Fibroblast of skin of right biceps (primary cell): ENCODE measurements at regions not wholly inside any gene's neighbourhood (a gene's known extent, or its start where the extent isn't known, plus 50 kb on each side); places are given as distances from the start of the nearest gene placed in this dataset.
"Not testable (repeated sequence)": the region's sequence is repeated elsewhere in the genome, so short reads cannot be mapped to it uniquely, and the experiment has no call there.

Experiments
- DNase-seq: peaks from one replicate; pipeline ENCODE4 v3.0.0-alpha.2; 2013

GRCh38 chr4:71841336-71841735 is 57.5 kb upstream of the GC start:
- no peak for DNase-seq

- DNase-seq, result no peak
Measured at GRCh38 chr4:71847300-71847699, 63.4 kb upstream of the GC start.

- DNase-seq, result no peak
Measured at GRCh38 chr4:71855944-71856343, 72.1 kb upstream of the GC start.

- DNase-seq, result no peak
Measured at GRCh38 chr4:71857713-71858451, 74.0 kb upstream of the GC start.

DNA sequence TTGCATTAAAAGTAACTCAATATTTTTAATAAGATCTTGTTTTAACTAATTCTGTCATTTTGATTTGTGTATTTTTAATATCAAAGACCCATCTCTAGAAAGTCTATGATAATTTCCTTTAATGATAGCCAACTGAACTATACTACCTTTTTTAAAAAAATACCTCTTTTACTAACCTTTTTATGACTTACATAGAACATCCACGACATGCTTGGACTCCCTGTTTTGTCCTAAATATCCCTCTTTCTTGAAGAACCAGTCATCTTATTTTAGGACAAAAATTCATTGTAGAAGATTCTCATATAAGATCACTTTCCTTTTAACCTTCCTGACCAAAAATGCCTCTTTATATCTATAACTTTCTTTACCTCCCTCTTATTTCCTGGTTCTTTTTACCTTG is 76.8 kb upstream of the GC start:
- DNase-seq, result peak; percentile 7

DNA sequence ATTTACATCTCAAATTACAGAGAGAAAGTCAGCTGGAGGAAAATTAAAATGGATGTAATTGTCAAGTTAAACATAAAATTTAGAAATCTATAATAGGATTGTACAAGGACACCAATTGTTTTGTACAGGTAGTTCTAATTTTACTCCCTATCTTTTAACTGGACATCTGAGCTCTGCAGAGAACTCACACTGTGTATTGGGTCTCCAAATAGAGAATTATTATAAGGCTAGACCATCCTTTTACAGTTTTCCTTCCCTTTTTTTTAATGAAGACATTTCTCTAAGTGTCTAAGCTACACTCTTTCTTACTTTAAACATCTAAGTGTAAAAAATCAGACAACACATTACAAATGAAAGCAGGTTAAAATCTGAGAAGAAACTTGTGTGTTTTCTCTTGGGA is 78.4 kb upstream of the GC start:
- DNase-seq, result no peak

DNA sequence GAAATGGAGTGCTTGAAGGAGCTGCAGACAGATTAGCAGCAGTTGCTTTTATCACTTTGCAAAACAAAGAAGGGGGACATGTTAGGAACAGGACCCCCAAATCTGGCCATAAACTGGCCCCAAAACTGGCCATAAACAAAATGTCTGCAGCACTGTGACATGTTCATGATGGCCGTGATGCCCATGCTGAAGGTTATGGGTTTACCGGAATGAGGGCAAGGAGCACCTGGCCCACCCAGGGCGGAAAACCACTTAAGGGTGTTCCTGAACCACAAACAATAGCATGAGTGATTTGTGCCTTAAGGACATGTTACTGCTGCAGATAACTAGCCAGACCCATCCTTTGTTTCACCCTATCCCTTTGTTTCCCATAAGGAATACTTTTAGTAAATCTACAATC is 79.6 kb upstream of the GC start:
- DNase-seq, result no peak

GRCh38 chr4:71864380-71864779 is 80.5 kb upstream of the GC start:
- no peak for DNase-seq

DNA sequence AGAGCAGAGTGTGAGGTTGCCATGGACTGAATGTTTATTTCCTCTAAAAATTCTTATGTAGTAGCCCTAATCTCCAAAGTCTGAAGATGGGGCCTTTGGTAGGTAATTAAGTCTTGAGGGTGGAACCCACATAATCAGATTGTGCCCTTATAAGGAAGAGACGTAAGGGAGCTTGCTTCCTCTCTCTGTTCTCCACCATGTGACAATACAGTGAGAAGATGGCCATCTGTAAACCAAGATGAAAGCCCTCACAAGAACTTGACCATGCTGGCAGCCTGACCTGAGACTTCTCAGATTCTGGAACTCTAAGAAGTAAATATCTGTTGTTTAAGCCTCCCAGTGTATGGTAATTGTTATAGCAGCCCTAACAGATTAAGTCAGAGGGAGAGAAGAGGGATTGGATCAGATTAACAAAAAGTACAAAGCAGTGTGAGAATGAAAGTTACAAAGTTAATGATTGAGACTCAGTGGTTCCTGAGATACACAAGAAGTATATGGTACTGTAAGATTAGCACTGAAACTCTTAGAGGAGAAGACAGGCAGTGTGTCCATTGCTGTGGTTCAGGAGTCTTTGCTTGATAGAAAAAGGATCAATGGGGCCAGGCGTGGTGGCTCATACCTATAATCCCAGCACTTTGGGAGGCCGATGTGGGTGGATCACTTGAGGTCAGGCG is 82.5 kb upstream of the GC start:
- no peak for DNase-seq

DNA sequence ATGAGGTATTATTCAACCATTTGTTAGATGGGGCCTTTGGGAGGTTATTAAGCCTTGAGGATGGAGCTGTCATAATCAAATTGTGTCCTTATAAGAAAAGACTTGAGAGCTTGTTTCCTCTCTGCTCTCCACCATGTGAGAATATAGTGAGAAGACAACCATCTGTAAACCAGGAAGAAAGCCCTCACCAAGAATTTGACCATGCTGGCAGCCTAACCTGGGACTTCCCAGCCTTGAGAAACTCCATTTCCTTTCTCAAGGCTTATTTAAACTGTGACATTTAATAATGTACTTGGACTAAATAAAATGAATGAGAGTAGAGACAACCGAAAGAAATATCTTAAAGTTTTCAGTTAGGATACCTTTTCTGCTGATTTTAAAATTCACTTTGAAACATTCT is 83.7 kb upstream of the GC start:
- no peak for DNase-seq

- DNase-seq, result no peak
Measured at GRCh38 chr4:71870456-71870855, 86.6 kb upstream of the GC start.

GRCh38 chr4:71872221-71872620 is 88.3 kb upstream of the GC start:
- DNase-seq, result no peak

- DNase-seq, result no peak
Measured at GRCh38 chr4:71872767-71873415, 89.0 kb upstream of the GC start.

DNA sequence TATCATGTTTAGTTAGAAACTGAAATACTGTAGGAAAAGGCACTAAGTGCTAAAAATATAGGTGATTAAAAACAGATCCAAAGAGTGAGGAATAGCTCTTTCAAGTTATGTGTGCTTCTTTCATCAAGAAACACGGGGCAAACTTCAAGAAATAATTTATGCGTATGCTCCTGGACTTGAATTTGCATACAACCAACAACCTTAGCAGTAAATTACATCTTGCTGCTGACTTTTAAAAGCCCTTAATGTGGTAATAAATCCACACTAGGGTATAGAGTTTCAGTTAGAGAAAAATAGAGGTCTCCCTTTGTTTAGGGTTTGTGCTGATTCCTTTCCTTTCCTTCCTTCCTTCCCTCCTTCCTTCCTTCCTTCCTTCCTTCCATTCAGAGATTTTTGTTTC is 94.5 kb upstream of the GC start:
- no peak for DNase-seq

DNA sequence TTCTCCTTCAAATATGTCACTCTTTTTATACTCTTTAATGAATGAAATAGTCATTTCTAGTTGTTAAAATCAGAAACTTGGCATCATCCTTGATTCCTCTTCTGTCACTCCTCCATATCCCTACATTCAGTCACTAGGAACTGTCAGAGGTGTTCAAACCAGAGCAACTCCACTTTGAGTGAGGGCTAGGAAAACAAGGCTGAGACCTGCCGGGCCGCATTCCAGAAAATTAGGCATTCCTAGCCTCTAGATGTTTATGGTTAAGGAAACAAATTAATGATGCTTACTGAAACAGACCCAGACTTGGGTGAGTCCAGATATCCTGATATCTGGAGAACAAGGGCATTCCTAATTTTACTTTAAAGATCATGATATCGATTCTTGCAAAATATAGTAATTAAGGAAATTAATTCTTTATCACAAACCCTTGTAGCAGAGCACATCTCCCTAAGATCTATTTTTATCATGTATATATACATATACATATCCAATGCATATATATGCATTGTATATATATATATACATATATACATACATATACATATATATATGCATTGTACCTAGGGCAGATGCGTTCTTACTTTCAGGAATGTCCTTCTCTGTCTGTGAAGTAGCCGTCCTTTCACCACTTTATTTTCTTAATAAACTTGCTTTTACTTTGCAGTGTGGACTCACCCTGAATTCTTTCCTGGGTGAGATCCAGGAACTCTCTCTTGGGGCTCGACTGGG is 98.4 kb upstream of the GC start:
- DNase-seq, result no peak

GRCh38 chr4:71900366-71900765 is 116.5 kb upstream of the GC start:
- not testable (repeated sequence) for DNase-seq

- not testable (repeated sequence) for DNase-seq
Measured at GRCh38 chr4:71905594-71905993, 121.7 kb upstream of the GC start.

DNA sequence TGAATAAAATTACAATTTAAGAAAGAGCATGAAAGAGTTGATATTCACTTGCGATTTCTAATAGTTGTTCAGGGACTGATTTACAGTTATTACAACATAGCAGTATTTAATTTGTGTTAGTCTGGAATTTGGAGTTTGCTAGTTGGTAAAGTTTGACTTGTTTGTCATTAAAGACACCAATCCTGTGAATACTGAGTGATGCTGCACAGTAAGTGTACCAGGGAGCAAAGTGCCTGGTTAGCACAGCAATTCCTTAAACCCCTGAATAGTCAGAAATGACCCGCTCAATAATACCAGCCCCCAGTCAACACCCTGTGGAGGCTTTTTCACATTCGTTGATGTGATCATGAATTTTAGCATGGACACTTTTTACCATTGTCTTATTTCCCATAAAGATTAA is 122.2 kb upstream of the GC start:
- DNase-seq, result no peak

GRCh38 chr4:71907071-71907470 is 123.2 kb upstream of the GC start:
- no peak for DNase-seq

GRCh38 chr4:71907782-71908181 is 123.9 kb upstream of the GC start:
- no peak for DNase-seq

GRCh38 chr4:71913275-71913674 is 118.5 kb upstream of the NPFFR2 start:
- no peak for DNase-seq

DNA sequence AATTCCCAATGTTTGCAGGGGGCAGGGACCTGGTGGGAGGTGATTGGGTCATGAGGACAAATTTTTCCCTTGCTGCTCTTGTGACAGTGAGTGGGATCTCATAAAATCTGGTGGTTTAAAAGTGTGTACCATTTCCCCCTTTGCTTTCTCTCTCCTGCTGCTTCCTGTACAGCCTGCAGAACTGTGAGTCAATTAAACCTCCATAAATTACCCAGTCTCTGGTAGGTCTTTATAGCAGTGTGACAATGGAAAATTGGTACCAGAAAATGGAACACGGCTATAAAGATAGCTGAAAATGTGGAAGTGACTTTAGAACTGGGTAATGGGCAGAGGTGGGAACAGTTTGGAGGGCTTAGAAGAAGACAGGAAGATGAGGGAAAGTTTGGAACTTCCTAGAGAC is 108.7 kb upstream of the NPFFR2 start:
- DNase-seq, result no peak

GRCh38 chr4:71930459-71930858 is 101.3 kb upstream of the NPFFR2 start:
- no peak for DNase-seq

DNA sequence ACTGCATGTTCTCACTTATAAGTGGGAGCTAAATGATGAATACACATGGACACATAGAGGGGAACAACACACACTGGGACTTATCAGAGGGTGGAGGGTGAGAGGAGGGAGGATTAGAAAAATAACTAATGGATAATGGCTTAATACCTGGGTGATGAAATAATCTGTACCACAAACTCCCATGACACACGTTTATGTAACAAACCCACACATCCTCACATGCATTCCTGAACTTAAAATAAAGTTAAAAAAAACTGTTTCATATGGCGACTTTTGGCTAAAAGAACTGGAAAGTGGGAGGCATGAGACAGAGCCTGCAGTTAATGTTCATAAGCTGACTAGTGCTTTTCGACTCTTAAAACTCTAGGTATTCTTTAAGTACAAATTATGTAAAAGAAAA is 98.9 kb upstream of the NPFFR2 start:
- peak; percentile 10 for DNase-seq
